ENCODE measurements at regions not wholly inside any gene's neighbourhood (a gene's known extent, or its start where the extent isn't known, plus 50 kb on each side); places are given as distances from the start of the nearest gene placed in this dataset.

DNA sequence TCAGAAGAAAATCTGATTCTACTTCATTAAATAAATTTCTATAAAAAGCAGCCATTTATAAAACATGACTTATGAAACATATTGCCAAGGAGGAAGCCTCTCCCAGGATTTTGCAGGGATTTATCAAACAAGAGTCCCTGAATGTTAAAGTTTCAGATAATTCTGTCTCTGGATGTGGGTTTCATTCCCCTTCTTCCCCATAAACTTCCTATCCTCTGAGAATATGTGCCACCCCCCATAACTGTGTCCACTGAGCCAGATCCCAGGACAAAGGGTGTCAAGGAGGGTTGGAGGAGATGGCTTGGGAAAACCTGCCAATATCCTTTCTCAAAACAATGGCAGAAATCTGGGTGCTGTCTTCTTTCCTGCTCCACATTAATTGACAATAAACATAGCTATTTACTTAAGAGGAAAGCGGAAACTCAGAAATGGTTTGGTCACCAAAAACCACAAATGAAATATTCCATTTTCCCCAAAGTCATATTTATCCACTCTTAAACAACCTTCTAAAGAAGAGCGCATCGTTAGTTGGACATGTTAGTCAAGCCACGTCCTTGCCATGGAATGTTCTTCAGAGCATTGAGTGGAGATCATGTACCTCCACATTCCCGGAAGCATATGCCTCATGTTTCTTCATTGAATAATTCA, 54.3 kb upstream of the AKR1E2 start:
- TF ChIP-seq OSR2 (tag by site-specific recombination; IDR thresholded peaks at IDR 0.05) (no peak), ZNF354C (tag by site-specific recombination; IDR thresholded peaks at IDR 0.05; ENCODE audit: borderline replicate concordance, low read depth) (no peak), ZNF549 (tag by site-specific recombination; IDR thresholded peaks at IDR 0.05) (no peak), KLF9 (tag by site-specific recombination; IDR thresholded peaks at IDR 0.05; ENCODE audit: low read depth) (no peak), ZNF514 (tag by site-specific recombination; IDR thresholded peaks at IDR 0.05) (no peak), ZBTB7A (tag by site-specific recombination; IDR thresholded peaks at IDR 0.05; ENCODE audit: low read depth) (no peak), ZBTB26 (tag by site-specific recombination; optimal IDR thresholded peaks at IDR 0.05) (no peak), ZNF843 (tag by site-specific recombination; IDR thresholded peaks at IDR 0.05) (no peak)
- ChIA-PET POLR2A (no interaction called here), CTCF (interaction anchor here (0.7 to 3.4 kb wide), 7 partner anchors 9 to 1579 kb away, joined by 3 to 14 read pairs (median 5); no protein-coding TSS in a partner anchor)
- Histone ChIP-seq H3K4me3 (ENCODE audit: low read depth, low read length) (no peak overlapping the region), H3K9me3 (ENCODE audit: control insufficient read depth, insufficient read depth, low read depth, low read length) (no peaks in the 10 kb centered on the region), H3K36me3 (ENCODE audit: control insufficient read depth in 2 of 2, insufficient read depth in 1 of 2, low read length in 2 of 2) (no peaks in the 10 kb centered on the region), H3K27ac (ENCODE audit: extremely low read depth, low read depth, low read length) (no peak overlapping the region), H3K4me1 (ENCODE audit: control insufficient read depth, insufficient read depth, low read length) (0 out of 2 replicates have a peak, but pooled peaks cover 5% of the 10 kb centered on the region)

DNA sequence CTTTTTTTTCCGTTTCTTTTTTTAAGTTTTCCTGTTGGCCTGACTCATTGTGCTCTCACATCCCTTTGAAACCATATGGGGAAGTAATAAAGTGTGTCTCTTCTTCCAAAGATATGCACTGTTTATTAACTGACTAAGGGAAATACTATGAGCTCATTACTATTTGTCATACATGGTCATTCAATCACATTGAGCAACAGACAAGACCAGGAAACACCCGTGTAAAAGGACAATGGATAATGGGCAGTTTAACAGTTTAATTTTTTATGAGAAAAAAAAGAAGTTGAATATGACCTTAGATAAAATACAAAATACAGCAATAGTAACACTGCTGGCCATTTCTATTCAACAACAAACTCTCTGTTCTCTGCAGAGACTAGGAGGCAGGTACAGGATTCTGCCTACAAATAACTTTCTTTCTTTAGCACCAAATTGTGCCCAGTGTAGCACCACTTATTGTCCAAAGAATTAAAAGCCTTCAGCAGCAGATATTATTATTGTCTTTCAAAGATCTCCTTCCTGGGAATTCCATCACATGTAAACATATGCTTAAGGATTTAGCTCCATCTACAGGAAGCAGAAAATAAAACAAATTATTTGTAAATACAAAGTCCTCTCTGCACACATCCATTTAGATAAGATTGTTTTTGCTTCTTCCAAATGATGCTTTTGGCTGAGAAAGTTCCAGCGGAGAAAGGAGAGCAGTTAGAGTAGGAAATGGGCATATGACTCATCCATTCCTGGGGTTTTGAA, 55.0 kb upstream of the AKR1E2 start:
- H3K4me1 ChIP-seq (ENCODE audit: control insufficient read depth, insufficient read depth, low read length) = 0 out of 2 replicates have a peak, but pooled peaks cover 5% of the 10 kb centered on the region
- no peak overlapping the region for H3K27ac ChIP-seq (ENCODE audit: extremely low read depth, low read depth, low read length)
- H3K9me3 ChIP-seq (ENCODE audit: control insufficient read depth, insufficient read depth, low read depth, low read length) = no peaks in the 10 kb centered on the region
- H3K36me3 ChIP-seq (ENCODE audit: control insufficient read depth in 2 of 2, insufficient read depth in 1 of 2, low read length in 2 of 2) = no peaks in the 10 kb centered on the region
- CTCF ChIA-PET = interaction anchor here (0.5 to 3.4 kb wide), 14 partner anchors 9 to 1578 kb away, joined by 3 to 14 read pairs (median 5); no protein-coding TSS in a partner anchor
- no peak overlapping the region for H3K4me3 ChIP-seq (ENCODE audit: low read depth, low read length)
- POLR2A ChIA-PET = no interaction called here
- TF ChIP-seq HOXC10 (CRISPR knock-in tag; IDR thresholded peaks at IDR 0.05) = no peak
- no peak for TF ChIP-seq OSR2 (tag by site-specific recombination; IDR thresholded peaks at IDR 0.05)
- TF ChIP-seq, protein P1, sequence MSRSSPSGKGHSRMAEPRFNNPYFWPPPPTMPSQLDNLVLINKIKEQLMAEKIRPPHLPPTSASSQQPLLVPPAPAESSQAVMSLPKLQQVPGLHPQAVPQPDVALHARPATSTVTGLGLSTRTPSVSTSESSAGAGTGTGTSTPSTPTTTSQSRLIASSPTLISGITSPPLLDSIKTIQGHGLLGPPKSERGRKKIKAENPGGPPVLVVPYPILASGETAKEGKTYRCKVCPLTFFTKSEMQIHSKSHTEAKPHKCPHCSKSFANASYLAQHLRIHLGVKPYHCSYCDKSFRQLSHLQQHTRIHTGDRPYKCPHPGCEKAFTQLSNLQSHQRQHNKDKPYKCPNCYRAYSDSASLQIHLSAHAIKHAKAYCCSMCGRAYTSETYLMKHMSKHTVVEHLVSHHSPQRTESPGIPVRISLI (tag by site-specific recombination; IDR thresholded peaks at IDR 0.05) = peak; percentile 85; the same call in 1 of the 2 replicates
- TF ChIP-seq ZNF654 (tag by site-specific recombination; IDR thresholded peaks at IDR 0.05; ENCODE audit: low read depth) = peak; percentile 58
- TF ChIP-seq, protein P2, sequence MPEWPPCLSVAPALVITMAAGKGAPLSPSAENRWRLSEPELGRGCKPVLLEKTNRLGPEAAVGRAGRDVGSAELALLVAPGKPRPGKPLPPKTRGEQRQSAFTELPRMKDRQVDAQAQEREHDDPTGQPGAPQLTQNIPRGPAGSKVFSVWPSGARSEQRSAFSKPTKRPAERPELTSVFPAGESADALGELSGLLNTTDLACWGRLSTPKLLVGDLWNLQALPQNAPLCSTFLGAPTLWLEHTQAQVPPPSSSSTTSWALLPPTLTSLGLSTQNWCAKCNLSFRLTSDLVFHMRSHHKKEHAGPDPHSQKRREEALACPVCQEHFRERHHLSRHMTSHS (tag by site-specific recombination; IDR thresholded peaks at IDR 0.05) = no peak
- no peak for TF ChIP-seq ZBTB7A (tag by site-specific recombination; IDR thresholded peaks at IDR 0.05; ENCODE audit: low read depth)
- TF ChIP-seq ZNF449 (tag by site-specific recombination; IDR thresholded peaks at IDR 0.05) = no peak
- TF ChIP-seq TRIM28 (IDR thresholded peaks at IDR 0.05; ENCODE audit: borderline replicate concordance, low read length) = no peak
- TF ChIP-seq ZNF184 (tag by site-specific recombination; IDR thresholded peaks at IDR 0.05) = peak; percentile 80; the same call in 1 of the 2 replicates
- no peak for TF ChIP-seq ZNF670 (tag by site-specific recombination; IDR thresholded peaks at IDR 0.05; ENCODE audit: low read depth)
- TF ChIP-seq ZNF366 (tag by site-specific recombination; conservative IDR thresholded peaks at IDR 0.05) = no peak
- TF ChIP-seq ZBTB44 (tag by site-specific recombination; IDR thresholded peaks at IDR 0.05) = no peak
- TF ChIP-seq, protein P3, sequence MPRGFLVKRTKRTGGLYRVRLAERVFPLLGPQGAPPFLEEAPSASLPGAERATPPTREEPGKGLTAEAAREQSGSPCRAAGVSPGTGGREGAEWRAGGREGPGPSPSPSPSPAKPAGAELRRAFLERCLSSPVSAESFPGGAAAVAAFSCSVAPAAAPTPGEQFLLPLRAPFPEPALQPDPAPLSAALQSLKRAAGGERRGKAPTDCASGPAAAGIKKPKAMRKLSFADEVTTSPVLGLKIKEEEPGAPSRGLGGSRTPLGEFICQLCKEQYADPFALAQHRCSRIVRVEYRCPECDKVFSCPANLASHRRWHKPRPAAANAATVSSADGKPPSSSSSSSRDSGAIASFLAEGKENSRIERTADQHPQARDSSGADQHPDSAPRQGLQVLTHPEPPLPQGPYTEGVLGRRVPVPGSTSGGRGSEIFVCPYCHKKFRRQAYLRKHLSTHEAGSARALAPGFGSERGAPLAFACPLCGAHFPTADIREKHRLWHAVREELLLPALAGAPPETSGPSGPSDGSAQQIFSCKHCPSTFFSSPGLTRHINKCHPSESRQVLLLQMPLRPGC (tag by site-specific recombination; IDR thresholded peaks at IDR 0.05) = peak; percentile 50; the same call in 1 of the 2 replicates
- TF ChIP-seq ZNF202 (tag by site-specific recombination; IDR thresholded peaks at IDR 0.05; ENCODE audit: borderline replicate concordance) = no peak
- TF ChIP-seq ZNF660 (tag by site-specific recombination; IDR thresholded peaks at IDR 0.05) = 0 out of 2 replicates have a peak, but pooled peaks have one; percentile 11
- no peak for TF ChIP-seq ZNF140 (tag by site-specific recombination; IDR thresholded peaks at IDR 0.05)
- TF ChIP-seq ZNF747 (tag by site-specific recombination; IDR thresholded peaks at IDR 0.05) = no peak
- no peak for TF ChIP-seq ZNF664 (tag by site-specific recombination; IDR thresholded peaks at IDR 0.05)
- TF ChIP-seq HOXA7 (CRISPR knock-in tag; IDR thresholded peaks at IDR 0.05; ENCODE audit: borderline replicate concordance) = no peak
